ENCODE measurements at regions not wholly inside any gene's neighbourhood (a gene's known extent, or its start where the extent isn't known, plus 50 kb on each side); places are given as distances from the start of the nearest gene placed in this dataset.

DNA sequence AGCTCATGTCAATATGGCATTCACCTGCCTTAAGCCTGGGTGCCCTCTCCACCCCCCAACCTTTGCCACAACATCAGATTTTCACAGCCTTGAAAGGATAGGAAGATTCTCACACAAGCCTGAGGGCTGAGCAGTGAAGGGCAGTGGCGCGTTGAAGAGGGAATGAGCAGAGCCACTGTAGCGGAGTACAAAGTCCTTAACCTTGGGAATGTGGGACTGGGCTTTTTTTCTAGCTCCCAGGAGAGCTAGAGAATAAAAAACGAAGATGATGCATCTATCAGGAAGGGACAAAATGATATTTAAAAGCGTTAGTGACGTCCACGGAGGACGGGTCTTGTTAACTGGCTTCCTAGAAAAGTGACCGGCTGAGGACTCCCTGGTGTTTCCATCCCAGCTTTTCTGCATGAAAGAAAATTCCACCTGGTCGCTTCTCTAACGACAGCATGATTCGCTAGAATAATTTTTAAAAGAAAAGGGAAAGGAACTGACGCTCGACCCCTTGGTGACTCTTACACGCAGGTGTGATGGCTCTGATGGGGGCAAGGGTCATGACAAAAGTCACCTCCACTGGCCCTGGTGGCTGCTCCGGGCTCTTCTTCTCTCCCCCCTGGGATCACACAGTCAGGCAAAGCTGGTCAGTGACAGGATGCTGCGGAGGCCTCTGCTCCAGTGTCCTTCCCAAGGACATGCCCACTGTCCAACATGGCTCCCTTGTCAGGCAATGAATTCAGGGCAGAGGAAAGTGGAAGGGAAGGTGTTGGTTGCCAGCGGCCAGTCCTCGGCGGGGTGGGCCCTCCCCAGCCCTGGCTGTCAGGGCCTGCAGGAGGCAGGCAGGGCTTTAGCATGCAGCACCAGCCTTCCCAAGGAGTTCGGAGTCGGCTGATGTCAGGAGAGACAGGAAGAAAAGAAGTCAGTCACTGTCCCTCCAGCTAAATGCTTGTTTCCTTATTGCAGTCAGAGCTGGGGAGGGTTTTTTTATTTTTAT lies 58.4 kb upstream of the IRX3 start:
- no peak for FAIRE-seq
- TF ChIP-seq, protein P1, sequence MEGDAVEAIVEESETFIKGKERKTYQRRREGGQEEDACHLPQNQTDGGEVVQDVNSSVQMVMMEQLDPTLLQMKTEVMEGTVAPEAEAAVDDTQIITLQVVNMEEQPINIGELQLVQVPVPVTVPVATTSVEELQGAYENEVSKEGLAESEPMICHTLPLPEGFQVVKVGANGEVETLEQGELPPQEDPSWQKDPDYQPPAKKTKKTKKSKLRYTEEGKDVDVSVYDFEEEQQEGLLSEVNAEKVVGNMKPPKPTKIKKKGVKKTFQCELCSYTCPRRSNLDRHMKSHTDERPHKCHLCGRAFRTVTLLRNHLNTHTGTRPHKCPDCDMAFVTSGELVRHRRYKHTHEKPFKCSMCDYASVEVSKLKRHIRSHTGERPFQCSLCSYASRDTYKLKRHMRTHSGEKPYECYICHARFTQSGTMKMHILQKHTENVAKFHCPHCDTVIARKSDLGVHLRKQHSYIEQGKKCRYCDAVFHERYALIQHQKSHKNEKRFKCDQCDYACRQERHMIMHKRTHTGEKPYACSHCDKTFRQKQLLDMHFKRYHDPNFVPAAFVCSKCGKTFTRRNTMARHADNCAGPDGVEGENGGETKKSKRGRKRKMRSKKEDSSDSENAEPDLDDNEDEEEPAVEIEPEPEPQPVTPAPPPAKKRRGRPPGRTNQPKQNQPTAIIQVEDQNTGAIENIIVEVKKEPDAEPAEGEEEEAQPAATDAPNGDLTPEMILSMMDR (IDR thresholded peaks at IDR 0.05; ENCODE audit: insufficient read depth, missing control alignments): no peak
- DNase-seq (ENCODE audit: insufficient read length, low spot score): no peak

DNA sequence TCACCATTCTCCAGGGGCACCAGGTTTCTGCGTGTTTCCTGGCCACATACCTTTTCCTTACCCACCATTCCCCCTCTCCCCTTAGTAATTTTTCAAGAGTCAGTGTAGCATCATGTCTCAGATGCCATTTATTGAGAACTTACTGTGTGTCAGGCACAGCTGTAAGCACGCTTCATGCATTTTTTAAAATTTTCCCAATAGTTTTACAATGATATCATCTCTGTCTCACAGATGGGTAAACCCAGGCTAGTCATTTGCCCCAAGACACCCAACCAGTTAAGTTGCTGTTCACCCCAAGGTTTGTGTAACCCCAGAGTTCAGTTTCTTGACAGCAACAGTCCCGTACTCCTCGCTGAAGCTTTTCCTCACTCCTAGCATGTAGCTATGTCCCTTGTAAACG lies 56.4 kb upstream of the IRX3 start:
- FAIRE-seq (no peak), DNase-seq (ENCODE audit: insufficient read length, low spot score) (no peak)
- TF ChIP-seq, protein P1 (IDR thresholded peaks at IDR 0.05; ENCODE audit: insufficient read depth, missing control alignments): no peak

DNA sequence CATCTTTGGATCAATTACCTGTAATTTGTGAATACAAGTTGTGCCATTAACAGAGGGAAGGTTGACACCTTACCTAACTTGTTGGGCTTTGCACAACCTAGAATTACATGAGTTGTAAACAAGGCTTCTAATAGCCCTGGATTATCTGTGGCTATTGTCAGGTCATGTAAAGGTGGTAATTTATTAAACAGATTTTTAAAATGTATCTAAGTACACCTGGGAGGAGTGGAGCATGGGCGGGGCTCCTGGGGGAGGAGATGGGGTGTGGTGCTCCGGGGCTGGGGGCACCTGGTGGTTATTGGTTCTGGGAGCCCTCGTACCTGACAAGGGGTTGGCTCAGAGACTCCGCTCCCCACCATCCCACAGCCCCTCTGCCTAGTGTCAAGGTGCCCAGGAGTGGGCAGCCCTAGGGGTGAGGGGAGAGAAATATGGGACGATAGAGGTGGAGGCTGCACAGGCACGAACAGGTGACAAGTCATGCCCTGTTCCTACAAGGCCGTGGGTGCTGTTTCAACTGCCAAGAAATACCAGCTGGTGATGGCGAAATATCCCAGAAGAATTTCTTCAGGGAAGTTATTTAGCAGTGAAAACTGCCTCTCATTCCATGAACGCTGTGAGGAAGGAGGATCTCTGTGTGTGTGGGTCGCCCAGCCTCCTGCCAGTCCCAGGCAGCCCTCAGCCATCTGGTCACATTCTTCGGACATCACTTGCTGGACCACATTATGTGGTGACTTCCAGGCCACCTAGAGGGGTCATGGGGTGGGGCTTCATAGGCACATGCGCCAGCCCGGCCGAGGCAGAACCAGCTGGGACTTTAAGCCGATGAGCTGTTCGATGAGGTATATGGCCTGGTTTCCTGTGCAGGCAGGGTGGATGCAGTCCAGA lies 55.5 kb upstream of the IRX3 start:
- TF ChIP-seq, protein P1 (IDR thresholded peaks at IDR 0.05; ENCODE audit: insufficient read depth, missing control alignments): no peak
- no peak for DNase-seq (ENCODE audit: insufficient read length, low spot score)
- FAIRE-seq: no peak

DNA sequence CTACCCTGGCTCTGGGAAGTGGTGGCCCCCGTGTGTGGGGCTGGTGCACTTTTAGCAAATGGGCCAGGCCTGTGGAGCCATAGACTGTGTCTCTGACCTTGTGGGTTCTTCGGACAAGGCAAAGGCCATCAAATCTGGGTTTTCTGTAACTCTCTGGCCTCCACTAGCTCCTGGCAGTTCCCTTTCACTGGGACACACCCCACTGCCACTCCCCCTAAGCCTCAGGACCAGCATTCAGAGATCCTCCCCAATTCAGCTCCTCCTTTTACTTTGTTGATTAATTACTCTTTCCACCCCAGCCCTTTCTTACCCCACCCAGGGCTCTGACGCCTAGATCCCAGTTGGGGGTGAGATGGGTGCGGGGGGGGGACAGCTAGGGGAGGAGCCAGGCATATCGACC lies 53.9 kb upstream of the IRX3 start:
- TF ChIP-seq, protein P1 (IDR thresholded peaks at IDR 0.05; ENCODE audit: insufficient read depth, missing control alignments): no peak
- FAIRE-seq (no peak), DNase-seq (ENCODE audit: insufficient read length, low spot score) (no peak)

DNA sequence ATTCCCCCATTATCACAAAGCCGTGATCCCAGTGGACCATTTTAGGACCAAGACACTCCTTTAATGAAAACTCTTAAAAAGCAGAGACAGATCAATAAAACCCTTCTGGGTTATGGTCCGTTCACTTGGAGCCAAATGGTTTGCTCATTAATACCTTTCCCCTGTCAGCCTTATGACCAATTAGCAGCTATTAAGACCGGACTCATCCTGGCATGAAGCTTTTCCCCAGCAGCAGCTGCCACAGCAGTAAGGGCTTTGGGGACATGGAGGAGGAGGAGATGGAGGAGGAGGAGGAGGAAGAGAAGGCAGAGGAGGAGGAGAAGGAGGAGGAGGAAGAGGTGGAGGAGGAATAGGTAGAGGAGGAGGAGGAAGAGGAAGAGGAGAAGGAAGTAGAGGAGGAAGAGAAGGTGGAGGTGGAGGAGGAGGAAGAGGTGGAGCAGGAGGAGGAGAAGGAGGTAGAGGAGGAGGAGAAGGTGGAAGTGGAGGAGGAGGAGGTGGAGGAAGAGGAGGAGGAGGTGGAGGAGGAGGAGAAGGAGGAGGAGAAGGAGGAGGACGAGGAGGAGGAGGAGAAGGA lies 50.1 kb upstream of the IRX3 start:
- TF ChIP-seq, protein P1 (IDR thresholded peaks at IDR 0.05; ENCODE audit: insufficient read depth, missing control alignments): no peak
- DNase-seq (ENCODE audit: insufficient read length, low spot score) (no peak), FAIRE-seq (no peak)
